ENCODE measurements at regions not wholly inside any gene's neighbourhood (a gene's known extent, or its start where the extent isn't known, plus 50 kb on each side); places are given as distances from the start of the nearest gene placed in this dataset.

GRCh38 chr6:44500074-44500473, 112.6 kb downstream of the CDC5L start:
- no peak for TF ChIP-seq CTCF (IDR thresholded peaks at IDR 0.05; ENCODE audit: borderline replicate concordance, insufficient read depth, low read depth, low read length)
- no peak overlapping the region for H3K4me3 ChIP-seq (ENCODE audit: low read depth, low read length)

- H3K4me3 ChIP-seq (ENCODE audit: low read depth, low read length), result no peak overlapping the region
- no peak for TF ChIP-seq CTCF (IDR thresholded peaks at IDR 0.05; ENCODE audit: borderline replicate concordance, insufficient read depth, low read depth, low read length)
Observed at GRCh38 chr6:44503471-44503870, 116.0 kb downstream of the CDC5L start.

- TF ChIP-seq CTCF (IDR thresholded peaks at IDR 0.05; ENCODE audit: borderline replicate concordance, insufficient read depth, low read depth, low read length), result no peak
Observed at GRCh38 chr6:44504301-44504791, 116.8 kb downstream of the CDC5L start.

GRCh38 chr6:44505751-44506150, 118.2 kb downstream of the CDC5L start:
- no peak for TF ChIP-seq CTCF (IDR thresholded peaks at IDR 0.05; ENCODE audit: borderline replicate concordance, insufficient read depth, low read depth, low read length)
- no peak overlapping the region for H3K4me3 ChIP-seq (ENCODE audit: low read depth, low read length)

More at GRCh38 chr6:44504301-44504791, 116.8 kb downstream of the CDC5L start:
- H3K4me3 ChIP-seq (ENCODE audit: low read depth, low read length), result no peak overlapping the region

- TF ChIP-seq CTCF (IDR thresholded peaks at IDR 0.05; ENCODE audit: borderline replicate concordance, insufficient read depth, low read depth, low read length), result no peak
- no peak overlapping the region for H3K4me3 ChIP-seq (ENCODE audit: low read depth, low read length)
Observed at GRCh38 chr6:44507014-44507413, 119.5 kb downstream of the CDC5L start.

- no peak for TF ChIP-seq CTCF (IDR thresholded peaks at IDR 0.05; ENCODE audit: borderline replicate concordance, insufficient read depth, low read depth, low read length)
Observed at GRCh38 chr6:44508646-44509045, 121.1 kb downstream of the CDC5L start.

GRCh38 chr6:44511126-44511525, 123.6 kb downstream of the CDC5L start:
- no peak overlapping the region for H3K4me3 ChIP-seq (ENCODE audit: low read depth, low read length)
- no peak for TF ChIP-seq CTCF (IDR thresholded peaks at IDR 0.05; ENCODE audit: borderline replicate concordance, insufficient read depth, low read depth, low read length)

More at GRCh38 chr6:44508646-44509045, 121.1 kb downstream of the CDC5L start:
- H3K4me3 ChIP-seq (ENCODE audit: low read depth, low read length), result no peak overlapping the region
